ENCODE measurements at regions not wholly inside any gene's neighbourhood (a gene's known extent, or its start where the extent isn't known, plus 50 kb on each side); places are given as distances from the start of the nearest gene placed in this dataset.
A peak's percentile ranks its signal among the peaks of the same experiment; 100 is the strongest.

DNA sequence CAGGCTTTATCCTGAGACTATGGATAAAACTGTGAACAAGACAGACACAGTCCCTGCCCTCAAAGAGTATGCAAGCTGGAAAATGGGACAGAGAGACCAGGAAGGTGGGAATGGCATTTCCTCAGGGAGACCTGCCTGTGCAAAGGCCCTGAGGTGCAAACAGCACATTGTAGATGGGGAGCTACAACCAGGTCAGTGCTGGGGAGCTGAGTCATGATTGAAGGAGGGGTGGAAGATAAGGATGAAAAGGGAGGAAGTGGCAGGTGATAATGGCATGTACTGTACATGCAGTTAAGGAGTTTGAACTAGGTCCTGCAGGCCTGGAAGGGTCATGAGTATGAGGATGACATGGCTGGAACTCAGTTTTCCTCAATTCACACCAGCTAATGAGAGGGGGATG, 75.5 kb upstream of the BOD1 start:
- no peak for TF ChIP-seq ZBTB25 (CRISPR knock-in tag; IDR thresholded peaks at IDR 0.05)
- no peak for TF ChIP-seq HMGXB4 (CRISPR knock-in tag; IDR thresholded peaks at IDR 0.05; ENCODE audit: borderline replicate concordance in 1 of 2, low read depth in 1 of 2)
- TF ChIP-seq YY1 (IDR thresholded peaks at IDR 0.05; ENCODE audit: insufficient read depth, insufficient replicate concordance, low read depth, low read length) = no peak
- no peak for TF ChIP-seq CTCF (CRISPR knock-in tag; IDR thresholded peaks at IDR 0.05)
- TF ChIP-seq FOSL2 (CRISPR knock-in tag; IDR thresholded peaks at IDR 0.05) = peak; percentile 42; the same call in 1 of the 2 replicates
- TF ChIP-seq NFE2 (CRISPR knock-in tag; IDR thresholded peaks at IDR 0.05) = no peak
- TF ChIP-seq RBM22 (optimal IDR thresholded peaks at IDR 0.05; ENCODE audit: low read length) = no peak
- TF ChIP-seq, protein P1, sequence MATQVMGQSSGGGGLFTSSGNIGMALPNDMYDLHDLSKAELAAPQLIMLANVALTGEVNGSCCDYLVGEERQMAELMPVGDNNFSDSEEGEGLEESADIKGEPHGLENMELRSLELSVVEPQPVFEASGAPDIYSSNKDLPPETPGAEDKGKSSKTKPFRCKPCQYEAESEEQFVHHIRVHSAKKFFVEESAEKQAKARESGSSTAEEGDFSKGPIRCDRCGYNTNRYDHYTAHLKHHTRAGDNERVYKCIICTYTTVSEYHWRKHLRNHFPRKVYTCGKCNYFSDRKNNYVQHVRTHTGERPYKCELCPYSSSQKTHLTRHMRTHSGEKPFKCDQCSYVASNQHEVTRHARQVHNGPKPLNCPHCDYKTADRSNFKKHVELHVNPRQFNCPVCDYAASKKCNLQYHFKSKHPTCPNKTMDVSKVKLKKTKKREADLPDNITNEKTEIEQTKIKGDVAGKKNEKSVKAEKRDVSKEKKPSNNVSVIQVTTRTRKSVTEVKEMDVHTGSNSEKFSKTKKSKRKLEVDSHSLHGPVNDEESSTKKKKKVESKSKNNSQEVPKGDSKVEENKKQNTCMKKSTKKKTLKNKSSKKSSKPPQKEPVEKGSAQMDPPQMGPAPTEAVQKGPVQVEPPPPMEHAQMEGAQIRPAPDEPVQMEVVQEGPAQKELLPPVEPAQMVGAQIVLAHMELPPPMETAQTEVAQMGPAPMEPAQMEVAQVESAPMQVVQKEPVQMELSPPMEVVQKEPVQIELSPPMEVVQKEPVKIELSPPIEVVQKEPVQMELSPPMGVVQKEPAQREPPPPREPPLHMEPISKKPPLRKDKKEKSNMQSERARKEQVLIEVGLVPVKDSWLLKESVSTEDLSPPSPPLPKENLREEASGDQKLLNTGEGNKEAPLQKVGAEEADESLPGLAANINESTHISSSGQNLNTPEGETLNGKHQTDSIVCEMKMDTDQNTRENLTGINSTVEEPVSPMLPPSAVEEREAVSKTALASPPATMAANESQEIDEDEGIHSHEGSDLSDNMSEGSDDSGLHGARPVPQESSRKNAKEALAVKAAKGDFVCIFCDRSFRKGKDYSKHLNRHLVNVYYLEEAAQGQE (IDR thresholded peaks at IDR 0.05; ENCODE audit: borderline replicate concordance in 1 of 2, low read depth in 1 of 2, low read length in 2 of 2) = no peak
- no peak for TF ChIP-seq ATF7-NPFF (CRISPR knock-in tag; IDR thresholded peaks at IDR 0.05; ENCODE audit: low read depth)
- TF ChIP-seq BATF2 (CRISPR knock-in tag; IDR thresholded peaks at IDR 0.05) = no peak
- TF ChIP-seq CREBL2 (CRISPR knock-in tag; IDR thresholded peaks at IDR 0.05; ENCODE audit: borderline replicate concordance) = no peak
- no peak for TF ChIP-seq MAFF (IDR thresholded peaks at IDR 0.05; ENCODE audit: low read depth, low read length)
- no peak for TF ChIP-seq POLR2A (IDR thresholded peaks at IDR 0.05; ENCODE audit: insufficient read depth in 1 of 2, low read depth in 2 of 2, low read length in 2 of 2)
- no peak for TF ChIP-seq CEBPZ (IDR thresholded peaks at IDR 0.05; ENCODE audit: low read length)

Measured in HepG2 (cell line).